ENCODE measurements at regions not wholly inside any gene's neighbourhood (a gene's known extent, or its start where the extent isn't known, plus 50 kb on each side); places are given as distances from the start of the nearest gene placed in this dataset.

- no peak for TF ChIP-seq CTCF (IDR thresholded peaks at IDR 0.05)
- no peak for TF ChIP-seq POLR2A (IDR thresholded peaks at IDR 0.05)
These were observed 99.2 kb upstream of the LIFR start for GRCh38 chr5:38655691-38656090.
